NCI-H2029 (cell line): ENCODE measurements at regions not wholly inside any gene's neighbourhood (a gene's known extent, or its start where the extent isn't known, plus 50 kb on each side); places are given as distances from the start of the nearest gene placed in this dataset.

ENCODE experiments used
- DNase-seq: peaks from one replicate; lab custom pipeline; 2025; lab: John Stamatoyannopoulos, UW

DNA sequence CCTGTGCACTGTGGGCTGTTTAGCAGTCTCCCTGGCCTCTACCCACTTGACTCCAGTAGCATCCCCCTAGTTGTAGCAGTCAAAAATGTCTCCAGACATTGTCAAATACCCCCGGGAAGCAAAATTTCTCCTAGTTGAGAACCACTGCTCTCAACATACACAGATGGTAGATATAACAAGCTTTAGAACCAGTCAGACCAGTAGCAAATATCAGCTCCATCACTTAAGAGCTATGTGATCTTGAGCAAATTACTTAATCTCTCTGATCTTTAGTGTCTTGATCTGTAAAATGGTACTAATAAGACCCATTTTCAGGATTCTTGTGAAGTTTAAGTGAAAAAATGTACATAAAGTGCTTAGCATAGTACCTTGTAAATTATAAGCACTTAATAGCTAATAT is 96.2 kb downstream of the DUSP6 start:
- DNase-seq, result no peak

- DNase-seq, result no peak
Measured at GRCh38 chr12:89253488-89253887, 98.8 kb downstream of the DUSP6 start.

GRCh38 chr12:89252284-89252683 is 100.0 kb downstream of the DUSP6 start:
- no peak for DNase-seq

DNA sequence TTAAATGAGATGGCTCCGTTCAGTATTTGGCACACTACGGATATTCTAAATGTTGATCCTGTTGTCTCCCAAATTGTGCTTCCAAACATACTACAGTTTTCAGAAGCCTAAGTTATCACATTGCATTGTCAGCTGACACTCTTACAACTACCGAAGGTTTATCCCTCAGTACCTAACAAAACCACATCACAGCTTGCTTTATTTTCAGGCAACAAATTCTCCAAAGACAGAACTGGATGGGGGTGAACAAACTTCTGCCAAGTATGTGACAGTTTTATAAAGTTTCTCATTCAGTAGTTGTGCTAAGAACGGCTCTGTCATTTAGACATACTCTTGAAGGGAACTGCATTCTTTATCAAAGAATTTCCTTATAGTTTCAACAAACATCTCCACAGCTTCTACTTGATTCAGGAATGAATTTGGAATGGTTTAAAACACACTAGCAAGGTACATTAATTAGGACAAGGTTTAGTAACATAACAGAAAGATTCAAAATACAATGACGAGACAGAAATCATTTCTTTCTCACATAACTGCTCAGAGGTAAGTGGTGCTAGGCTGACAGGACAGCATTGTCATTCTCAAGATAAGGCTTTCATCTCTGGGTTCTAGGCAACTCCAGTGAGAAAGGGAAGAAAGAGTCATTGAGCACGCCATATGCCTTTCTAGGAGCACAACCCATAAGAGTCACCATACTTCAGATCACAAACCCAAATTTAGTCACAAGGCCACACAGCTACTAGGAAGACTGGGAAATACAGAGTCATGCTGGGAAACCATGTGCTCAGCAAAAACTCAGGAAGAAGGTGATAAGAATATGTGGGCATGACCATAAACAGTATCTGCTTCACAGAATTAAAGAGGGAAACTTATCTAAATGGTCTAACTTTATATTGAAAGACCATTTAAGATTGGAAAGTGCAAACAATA is 100.7 kb downstream of the DUSP6 start:
- DNase-seq, result no peak

- no peak for DNase-seq
Measured at GRCh38 chr12:89250636-89251035, 101.7 kb downstream of the DUSP6 start.

DNA sequence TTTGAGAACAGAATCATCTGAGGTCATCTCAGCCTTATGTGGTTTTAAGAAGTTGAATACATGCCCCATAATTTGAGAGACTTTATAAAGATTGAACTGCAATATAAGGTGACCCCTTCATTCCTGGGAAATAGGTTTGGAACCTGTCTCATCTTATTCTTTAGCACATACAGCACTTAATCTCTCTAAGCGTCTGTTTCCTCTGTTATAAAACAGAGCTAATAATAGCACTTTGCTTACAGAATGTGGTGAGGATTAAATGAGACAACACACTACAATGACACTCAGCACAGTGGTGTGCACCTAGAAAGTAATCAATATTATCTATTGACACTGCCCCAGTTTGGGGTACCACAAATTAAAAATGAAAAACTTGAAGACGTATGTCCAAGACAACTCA is 102.1 kb downstream of the DUSP6 start:
- no peak for DNase-seq

DNA sequence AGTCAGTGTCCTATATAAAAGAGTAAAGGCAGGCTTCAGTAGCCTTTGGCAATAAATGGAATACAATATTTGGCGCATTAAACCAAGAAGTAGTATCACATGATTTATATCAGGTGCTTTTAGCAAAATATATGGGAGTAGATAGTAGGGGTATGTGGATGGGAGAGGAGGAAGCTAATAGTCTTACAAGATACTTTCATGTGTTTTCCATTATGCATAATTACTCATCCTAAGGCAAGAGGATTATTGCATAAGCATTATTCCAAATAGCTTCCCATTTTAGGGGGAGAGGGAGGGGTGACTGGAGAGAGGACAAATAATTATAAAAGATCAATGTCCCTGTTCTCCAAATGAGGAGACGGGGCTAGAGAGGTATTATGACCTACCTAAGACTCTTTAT is 104.3 kb downstream of the DUSP6 start:
- no peak for DNase-seq

- DNase-seq, result peak; percentile 29
Measured at GRCh38 chr12:89247541-89247942, 104.8 kb downstream of the DUSP6 start.

DNA sequence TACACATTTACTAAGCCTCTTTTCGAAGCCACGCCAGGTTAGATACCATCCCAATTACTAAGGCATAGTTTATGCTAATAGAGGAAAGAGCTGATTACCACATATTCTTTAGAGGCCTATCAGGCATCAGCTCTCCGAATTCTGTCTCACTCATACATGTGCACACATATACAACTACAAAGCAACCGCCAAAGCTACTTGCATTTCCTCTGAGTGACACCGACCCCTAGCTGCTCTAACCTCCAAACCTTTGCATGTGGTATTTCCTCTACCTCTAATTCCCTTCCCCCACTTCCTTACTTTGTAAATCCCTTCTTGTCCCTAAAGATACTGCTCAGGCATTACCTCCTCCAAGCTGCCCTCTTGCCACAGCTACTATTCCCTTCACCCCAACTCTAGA is 107.2 kb downstream of the DUSP6 start:
- DNase-seq, result no peak

GRCh38 chr12:89244536-89244935 is 107.8 kb downstream of the DUSP6 start:
- DNase-seq, result no peak

DNA sequence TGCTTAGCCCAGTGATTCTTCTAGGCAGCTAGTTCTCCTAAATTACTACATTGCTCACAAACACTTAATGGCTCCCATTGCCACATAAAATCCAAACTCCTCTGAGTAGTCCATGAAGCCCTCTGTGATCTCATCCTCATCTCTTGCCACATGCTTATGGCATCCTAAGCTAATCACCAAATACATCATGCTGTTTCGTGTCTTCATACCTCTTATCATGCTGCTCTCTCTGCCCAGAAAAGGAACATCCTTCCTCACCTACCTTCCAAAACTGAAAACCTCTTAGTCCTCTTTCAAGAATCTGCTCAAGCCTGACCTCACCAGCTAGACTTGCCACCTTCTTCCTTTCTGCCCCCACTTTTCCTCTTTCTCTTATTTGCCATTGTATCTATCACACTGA is 108.5 kb downstream of the DUSP6 start:
- no peak for DNase-seq

DNA sequence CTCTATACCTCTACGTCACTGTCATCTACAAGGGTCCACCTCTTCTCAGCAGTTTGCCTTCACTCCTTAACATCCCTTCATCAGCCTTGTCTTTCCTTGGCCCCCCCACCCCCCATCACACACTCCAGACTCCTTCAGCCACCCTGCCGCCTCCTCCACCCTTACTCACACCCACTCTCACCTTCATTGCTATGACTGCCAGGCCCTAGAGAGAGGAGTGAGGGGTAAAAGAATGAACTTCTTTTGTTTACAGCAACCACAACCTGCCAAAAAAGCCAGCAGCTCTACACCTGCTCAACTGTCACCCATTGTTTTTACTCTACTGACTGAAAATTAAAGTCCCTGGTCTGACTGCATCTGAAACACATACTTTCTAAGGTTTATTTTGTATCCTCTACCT is 112.8 kb downstream of the DUSP6 start:
- DNase-seq, result peak; percentile 76

- DNase-seq, result no peak
Measured at GRCh38 chr12:89238593-89238992, 113.7 kb downstream of the DUSP6 start.

GRCh38 chr12:89237763-89238162 is 114.5 kb downstream of the DUSP6 start:
- no peak for DNase-seq

GRCh38 chr12:89236748-89237383 is 115.4 kb downstream of the DUSP6 start:
- peak; percentile 83 for DNase-seq

DNA sequence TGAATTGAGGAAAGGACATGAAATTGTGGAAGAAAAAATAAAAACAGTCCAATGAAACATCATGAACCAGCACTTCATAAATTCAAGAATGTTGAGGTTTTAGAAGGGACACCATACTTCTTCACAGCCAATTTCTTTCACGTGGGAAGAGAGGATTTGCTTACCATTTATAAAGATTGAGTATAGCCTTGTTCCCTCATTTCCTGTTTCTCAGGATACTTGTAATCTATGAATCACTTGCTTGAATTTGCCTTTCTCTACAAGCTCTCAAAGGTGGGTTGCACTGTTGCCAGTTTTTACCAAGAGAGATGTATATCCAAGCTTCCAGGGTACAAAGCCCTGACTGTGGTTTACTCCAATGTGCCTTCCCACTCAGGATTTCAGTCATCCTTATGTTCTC is 116.1 kb downstream of the DUSP6 start:
- DNase-seq, result no peak

DNA sequence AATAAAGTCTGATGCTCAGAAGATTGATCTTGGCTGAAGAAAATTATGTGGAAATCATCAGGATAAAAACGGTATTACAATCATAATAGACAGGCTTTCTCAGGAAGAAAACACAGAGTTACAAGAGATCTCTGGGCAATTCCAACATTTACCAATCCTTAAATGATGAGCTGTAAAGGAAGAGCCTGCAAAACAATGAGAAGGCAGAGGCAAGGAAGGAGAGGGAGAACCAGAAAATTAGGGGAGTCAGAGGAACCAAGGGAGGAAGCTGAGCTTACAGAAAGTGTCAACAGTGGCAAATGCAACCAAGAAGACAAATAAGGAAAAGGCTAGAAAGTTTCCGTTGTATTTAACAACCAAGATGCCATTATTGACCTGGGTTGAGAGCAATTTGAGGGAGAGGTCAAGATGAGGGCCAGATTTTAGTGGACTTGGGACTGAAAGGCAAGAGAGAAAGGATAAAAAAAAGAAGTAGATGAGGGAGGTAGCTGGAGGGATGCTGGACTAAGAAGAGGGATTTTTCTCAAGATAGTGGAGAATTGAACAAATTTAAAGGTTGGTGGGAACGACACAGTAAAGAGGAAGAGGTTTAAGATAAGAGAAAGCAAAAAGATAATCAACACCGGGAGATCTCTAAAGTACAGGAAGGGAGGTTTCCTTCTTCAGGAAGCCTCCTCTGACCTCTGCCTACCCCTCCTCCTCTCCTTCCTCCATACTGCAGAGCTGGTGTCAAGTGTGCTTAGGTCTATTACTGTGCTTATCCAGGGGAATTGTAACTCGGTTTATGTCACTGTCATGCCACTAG is 116.9 kb downstream of the DUSP6 start:
- no peak for DNase-seq

DNA sequence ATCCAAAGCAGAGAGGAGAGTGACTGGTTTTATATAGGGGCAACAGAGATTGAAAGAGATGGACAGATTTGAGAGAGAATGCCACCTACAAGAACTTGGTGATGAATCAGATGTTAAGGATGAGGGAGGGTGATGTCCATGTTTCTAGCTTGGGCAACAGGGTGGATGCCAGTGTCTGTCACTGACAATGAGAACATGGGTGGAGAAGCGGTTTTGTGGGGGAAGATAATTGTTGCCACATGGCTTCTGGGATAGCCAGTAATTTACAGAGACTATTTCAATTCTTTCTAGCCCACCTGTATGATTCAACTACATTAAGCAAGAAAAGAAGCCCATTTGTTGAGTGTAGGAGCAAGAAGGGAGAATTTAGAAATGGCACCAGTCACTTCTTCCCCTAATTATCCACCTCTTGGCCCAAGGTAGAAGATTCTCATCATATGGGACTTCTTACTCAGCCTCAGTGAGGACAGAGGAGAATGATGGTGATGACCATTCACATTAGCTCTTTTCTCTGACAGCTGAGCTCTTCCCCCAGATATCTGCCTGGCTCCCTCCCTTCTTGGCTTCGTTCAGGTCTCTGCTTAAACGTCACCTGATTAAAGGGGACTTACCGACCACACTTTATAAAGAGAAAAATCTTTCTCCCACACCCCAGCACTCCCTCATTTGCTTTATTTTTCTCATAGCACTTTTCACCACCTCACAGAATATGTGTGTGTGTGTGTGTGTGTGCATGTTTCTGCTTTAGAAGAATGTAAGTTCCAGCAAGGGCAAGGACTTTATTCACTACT is 117.8 kb downstream of the DUSP6 start:
- no peak for DNase-seq

- no peak for DNase-seq
Measured at GRCh38 chr12:89231686-89232085, 120.6 kb downstream of the DUSP6 start.

GRCh38 chr12:89230376-89231315 is 121.7 kb downstream of the DUSP6 start:
- no peak for DNase-seq

DNA sequence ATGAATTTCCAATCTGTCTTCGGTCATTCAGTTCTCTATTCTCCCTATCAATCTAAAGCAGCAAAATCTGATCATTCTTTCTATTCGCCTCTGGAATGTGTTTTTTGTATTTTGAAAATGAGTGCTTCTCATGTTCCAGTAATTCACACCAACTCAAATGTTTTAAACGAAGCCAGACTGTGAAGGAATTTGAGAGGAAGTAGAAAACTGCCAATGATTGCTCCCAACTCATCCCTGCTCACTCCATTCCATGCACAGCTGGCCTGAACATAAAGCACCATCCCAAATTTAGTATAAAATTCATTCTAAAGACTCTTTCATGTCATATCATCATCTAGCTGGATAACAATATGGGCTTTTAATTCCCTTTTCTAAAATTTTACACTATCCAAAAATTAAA is 123.8 kb downstream of the DUSP6 start:
- no peak for DNase-seq
